Astrocyte (in vitro differentiated cells and primary cell): ENCODE measurements at regions not wholly inside any gene's neighbourhood (a gene's known extent, or its start where the extent isn't known, plus 50 kb on each side); places are given as distances from the start of the nearest gene placed in this dataset.

Experiments
- CTCF ChIP-seq: IDR thresholded peaks from 2 replicates; pipeline ENCODE4 v1.5.1; 2011; ENCODE audit warnings: low read depth, mild to moderate bottlenecking, inconsistent platforms, low read length, moderate library complexity; ENCODE audit not compliant: insufficient read depth
- EZH2 ChIP-seq: IDR thresholded peaks from 2 replicates; pipeline ENCODE4 v1.6.1; 2012; ENCODE audit warnings: mild to moderate bottlenecking, low read length, inconsistent platforms; ENCODE audit not compliant: insufficient read depth

DNA sequence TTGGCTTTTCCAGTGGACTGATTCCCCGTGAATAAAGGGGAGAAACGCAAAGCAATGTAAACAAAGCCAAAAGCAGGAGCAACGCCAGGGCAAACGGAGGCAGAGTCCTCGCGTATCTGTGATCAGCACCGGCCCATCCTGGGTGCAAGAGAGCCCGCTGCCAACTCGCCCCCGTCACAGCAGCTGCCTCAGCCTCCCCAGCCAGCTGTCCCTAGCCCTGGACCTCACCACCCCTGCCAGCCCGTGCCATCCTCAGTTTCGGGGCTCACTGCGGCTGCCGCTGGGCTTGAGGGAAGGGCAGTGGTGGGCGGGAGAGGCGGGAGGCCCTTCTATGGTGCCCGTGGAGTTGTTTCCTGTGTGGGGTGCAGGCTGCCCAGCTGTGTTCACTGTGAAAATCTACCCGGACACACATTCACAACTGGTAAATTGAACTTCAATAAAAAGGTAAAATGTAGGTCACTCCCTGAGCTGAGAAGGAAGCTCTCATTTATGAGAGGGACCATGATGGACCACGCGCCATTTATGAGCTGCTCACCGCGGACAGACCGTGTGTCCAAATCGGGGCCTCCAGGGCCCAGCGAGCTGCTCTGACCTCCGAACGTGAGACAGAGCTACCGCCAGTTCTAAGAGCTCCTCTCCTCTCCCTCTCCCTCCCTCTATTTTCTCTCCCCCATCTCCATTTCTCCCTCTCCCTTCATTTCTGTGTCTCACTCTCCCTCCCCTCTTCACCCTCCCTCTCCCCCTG, 330.5 kb upstream of the SFSWAP start:
- no peak for TF ChIP-seq CTCF
- no peak for TF ChIP-seq EZH2
